ENCODE measurements at regions not wholly inside any gene's neighbourhood (a gene's known extent, or its start where the extent isn't known, plus 50 kb on each side); places are given as distances from the start of the nearest gene placed in this dataset.

GRCh38 chr6:139920776-139921100, 546.3 kb upstream of the CITED2 start:
- TF ChIP-seq POLR2A (IDR thresholded peaks at IDR 0.05) (no peak), CTCF (IDR thresholded peaks at IDR 0.05) (no peak)
